ENCODE measurements at regions not wholly inside any gene's neighbourhood (a gene's known extent, or its start where the extent isn't known, plus 50 kb on each side); places are given as distances from the start of the nearest gene placed in this dataset.

DNA sequence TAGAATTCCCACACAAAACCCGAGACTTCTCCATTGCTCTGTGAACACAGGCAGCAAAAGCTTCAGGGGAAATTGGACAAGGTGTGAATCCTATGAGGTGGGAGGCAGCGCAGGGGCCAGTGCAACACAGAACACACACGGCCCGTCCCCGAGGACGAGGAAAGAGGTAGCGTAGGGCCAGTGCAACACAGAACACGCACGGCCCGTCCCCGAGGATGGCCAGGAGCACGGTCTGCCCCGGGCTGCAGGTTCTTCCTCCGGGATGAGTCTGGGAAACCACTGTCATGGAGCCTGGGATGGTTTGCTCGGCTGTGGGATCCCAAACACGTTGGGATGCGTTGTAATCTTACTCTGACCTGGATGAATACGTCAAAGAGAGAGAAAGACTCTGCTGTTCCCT lies 432.1 kb downstream of the GLRX3 start:
- no peak for TF ChIP-seq MXI1 (IDR thresholded peaks at IDR 0.05; ENCODE audit: borderline replicate concordance, low read depth, low read length)
- TF ChIP-seq, protein P1, sequence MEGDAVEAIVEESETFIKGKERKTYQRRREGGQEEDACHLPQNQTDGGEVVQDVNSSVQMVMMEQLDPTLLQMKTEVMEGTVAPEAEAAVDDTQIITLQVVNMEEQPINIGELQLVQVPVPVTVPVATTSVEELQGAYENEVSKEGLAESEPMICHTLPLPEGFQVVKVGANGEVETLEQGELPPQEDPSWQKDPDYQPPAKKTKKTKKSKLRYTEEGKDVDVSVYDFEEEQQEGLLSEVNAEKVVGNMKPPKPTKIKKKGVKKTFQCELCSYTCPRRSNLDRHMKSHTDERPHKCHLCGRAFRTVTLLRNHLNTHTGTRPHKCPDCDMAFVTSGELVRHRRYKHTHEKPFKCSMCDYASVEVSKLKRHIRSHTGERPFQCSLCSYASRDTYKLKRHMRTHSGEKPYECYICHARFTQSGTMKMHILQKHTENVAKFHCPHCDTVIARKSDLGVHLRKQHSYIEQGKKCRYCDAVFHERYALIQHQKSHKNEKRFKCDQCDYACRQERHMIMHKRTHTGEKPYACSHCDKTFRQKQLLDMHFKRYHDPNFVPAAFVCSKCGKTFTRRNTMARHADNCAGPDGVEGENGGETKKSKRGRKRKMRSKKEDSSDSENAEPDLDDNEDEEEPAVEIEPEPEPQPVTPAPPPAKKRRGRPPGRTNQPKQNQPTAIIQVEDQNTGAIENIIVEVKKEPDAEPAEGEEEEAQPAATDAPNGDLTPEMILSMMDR (conservative IDR thresholded peaks at IDR 0.05; ENCODE audit: low read depth, low read length) = no peak
- TF ChIP-seq BHLHE40 (IDR thresholded peaks at IDR 0.05; ENCODE audit: low read depth, low read length) = no peak
